ENCODE measurements at regions not wholly inside any gene's neighbourhood (a gene's known extent, or its start where the extent isn't known, plus 50 kb on each side); places are given as distances from the start of the nearest gene placed in this dataset.

DNA sequence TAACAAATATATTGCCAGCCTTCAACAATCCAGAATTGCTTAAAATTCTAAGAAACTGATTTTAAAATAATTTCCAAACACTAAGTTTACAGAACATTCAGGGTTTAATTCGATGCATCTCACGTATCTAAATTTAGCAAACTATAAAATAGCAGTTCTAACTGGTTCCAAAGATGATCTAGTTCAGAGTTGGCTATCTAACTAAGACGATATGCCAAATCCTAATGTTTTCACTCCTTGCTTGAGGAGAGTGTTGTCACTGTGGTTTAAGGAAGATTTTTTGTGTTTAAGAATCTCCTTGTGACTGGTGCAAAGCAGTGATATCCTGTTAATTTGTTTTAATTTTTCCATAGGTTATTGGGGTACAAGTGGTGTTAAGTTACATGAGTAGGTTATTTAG lies 311.5 kb upstream of the ID4 start:
- no peaks in the 10 kb centered on the region for H3K36me3 ChIP-seq (ENCODE audit: control insufficient read depth in 1 of 2, insufficient read depth in 2 of 2, low read length in 2 of 2)
- H3K4me3 ChIP-seq (ENCODE audit: low read depth in 1 of 2, low read length in 2 of 2), result no peak overlapping the region
- no peaks in the 10 kb centered on the region for H3K27me3 ChIP-seq (ENCODE audit: control insufficient read depth in 1 of 2, insufficient read depth in 2 of 2, low read length in 2 of 2)
- no peak overlapping the region for H3K9ac ChIP-seq (ENCODE audit: low read depth in 1 of 2, low read length in 2 of 2)
- H3K9me3 ChIP-seq (ENCODE audit: control insufficient read depth in 1 of 2, low read length in 2 of 2), result no peaks in the 10 kb centered on the region
- H3K27ac ChIP-seq (ENCODE audit: low read depth, low read length), result no peak overlapping the region
- H3K4me1 ChIP-seq (ENCODE audit: control insufficient read depth in 1 of 2, insufficient read depth in 2 of 2, low read length in 2 of 2), result no peaks in the 10 kb centered on the region

DNA sequence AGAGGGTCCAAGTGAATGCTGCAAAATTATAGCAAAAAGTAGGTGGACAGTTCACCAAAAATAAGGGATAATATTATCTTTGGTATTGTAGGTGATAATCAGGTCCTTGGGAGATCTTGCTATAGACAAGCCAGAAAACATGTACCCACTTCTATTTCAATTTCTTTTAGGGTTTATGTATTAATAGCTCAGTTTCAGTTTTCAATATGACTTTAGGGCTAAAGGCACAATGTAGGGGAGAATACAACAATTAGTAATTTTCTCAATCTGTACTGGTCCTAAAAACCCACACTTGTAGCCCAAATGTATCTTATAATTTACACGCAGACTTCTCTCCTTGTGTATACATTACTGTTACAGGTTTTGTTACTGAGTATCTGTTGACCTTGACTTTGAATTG lies 307.0 kb upstream of the ID4 start:
- Histone ChIP-seq H3K27me3 (ENCODE audit: control insufficient read depth in 1 of 2, insufficient read depth in 2 of 2, low read length in 2 of 2) (no peaks in the 10 kb centered on the region), H3K4me3 (ENCODE audit: low read depth in 1 of 2, low read length in 2 of 2) (no peak overlapping the region), H3K9ac (ENCODE audit: low read depth in 1 of 2, low read length in 2 of 2) (no peak overlapping the region), H3K36me3 (ENCODE audit: control insufficient read depth in 1 of 2, insufficient read depth in 2 of 2, low read length in 2 of 2) (no peaks in the 10 kb centered on the region), H3K9me3 (ENCODE audit: control insufficient read depth in 1 of 2, low read length in 2 of 2) (no peaks in the 10 kb centered on the region), H3K27ac (ENCODE audit: low read depth, low read length) (no peak overlapping the region), H3K4me1 (ENCODE audit: control insufficient read depth in 1 of 2, insufficient read depth in 2 of 2, low read length in 2 of 2) (no peaks in the 10 kb centered on the region)

DNA sequence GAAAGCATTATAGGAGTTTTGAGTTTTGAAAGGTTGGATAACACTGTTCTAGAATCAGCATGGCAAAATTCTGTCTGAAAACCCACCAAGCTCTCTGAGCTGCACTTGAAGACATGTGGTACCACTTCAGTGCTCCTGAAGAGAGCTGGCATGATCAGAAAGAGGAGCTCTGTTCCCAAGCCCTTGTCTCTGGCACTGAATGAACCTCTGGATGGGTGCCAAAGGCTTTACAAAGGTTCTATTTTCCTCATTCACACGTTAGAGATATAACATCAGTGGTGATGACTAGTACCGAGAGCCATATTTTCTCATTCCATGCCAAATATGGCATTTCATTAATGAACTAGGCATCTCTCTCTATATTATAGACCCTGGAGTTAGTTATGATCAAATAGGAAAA lies 301.8 kb upstream of the ID4 start:
- no peaks in the 10 kb centered on the region for H3K36me3 ChIP-seq (ENCODE audit: control insufficient read depth in 1 of 2, insufficient read depth in 2 of 2, low read length in 2 of 2)
- no peak overlapping the region for H3K4me3 ChIP-seq (ENCODE audit: low read depth in 1 of 2, low read length in 2 of 2)
- H3K9ac ChIP-seq (ENCODE audit: low read depth in 1 of 2, low read length in 2 of 2), result no peak overlapping the region
- H3K27ac ChIP-seq (ENCODE audit: low read depth, low read length), result no peak overlapping the region
- H3K9me3 ChIP-seq (ENCODE audit: control insufficient read depth in 1 of 2, low read length in 2 of 2), result no peaks in the 10 kb centered on the region
- H3K27me3 ChIP-seq (ENCODE audit: control insufficient read depth in 1 of 2, insufficient read depth in 2 of 2, low read length in 2 of 2), result no peaks in the 10 kb centered on the region
- peaks cover 8 to 18% of the 10 kb centered on the region in 2 donors for H3K4me1 ChIP-seq (ENCODE audit: control insufficient read depth in 1 of 2, insufficient read depth in 2 of 2, low read length in 2 of 2)

DNA sequence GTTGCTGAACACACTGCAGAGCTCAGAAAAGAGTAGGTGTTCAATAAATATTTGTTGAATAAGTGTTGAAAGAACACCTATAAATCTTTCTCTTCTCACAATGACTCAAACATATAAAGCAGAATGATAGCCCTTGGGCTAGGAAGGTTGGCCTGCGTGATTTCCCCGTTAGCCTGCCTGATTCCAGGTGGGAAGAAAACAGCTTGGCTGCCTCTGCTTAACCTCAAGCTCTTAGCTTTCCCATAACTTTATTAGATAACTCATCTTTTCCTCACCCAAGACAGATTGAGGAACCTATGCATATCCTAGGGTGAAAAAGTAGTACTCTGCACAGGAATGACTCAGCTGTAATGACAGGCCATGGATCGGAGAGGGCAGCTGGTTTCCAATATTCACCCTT lies 300.3 kb upstream of the ID4 start:
- Histone ChIP-seq H3K27ac (ENCODE audit: low read depth, low read length) (no peak overlapping the region), H3K4me3 (ENCODE audit: low read depth in 1 of 2, low read length in 2 of 2) (no peak overlapping the region), H3K27me3 (ENCODE audit: control insufficient read depth in 1 of 2, insufficient read depth in 2 of 2, low read length in 2 of 2) (no peaks in the 10 kb centered on the region), H3K4me1 (ENCODE audit: control insufficient read depth in 1 of 2, insufficient read depth in 2 of 2, low read length in 2 of 2) (peaks cover 8 to 18% of the 10 kb centered on the region in 2 donors), H3K9me3 (ENCODE audit: control insufficient read depth in 1 of 2, low read length in 2 of 2) (no peaks in the 10 kb centered on the region), H3K36me3 (ENCODE audit: control insufficient read depth in 1 of 2, insufficient read depth in 2 of 2, low read length in 2 of 2) (no peaks in the 10 kb centered on the region), H3K9ac (ENCODE audit: low read depth in 1 of 2, low read length in 2 of 2) (no peak overlapping the region)

DNA sequence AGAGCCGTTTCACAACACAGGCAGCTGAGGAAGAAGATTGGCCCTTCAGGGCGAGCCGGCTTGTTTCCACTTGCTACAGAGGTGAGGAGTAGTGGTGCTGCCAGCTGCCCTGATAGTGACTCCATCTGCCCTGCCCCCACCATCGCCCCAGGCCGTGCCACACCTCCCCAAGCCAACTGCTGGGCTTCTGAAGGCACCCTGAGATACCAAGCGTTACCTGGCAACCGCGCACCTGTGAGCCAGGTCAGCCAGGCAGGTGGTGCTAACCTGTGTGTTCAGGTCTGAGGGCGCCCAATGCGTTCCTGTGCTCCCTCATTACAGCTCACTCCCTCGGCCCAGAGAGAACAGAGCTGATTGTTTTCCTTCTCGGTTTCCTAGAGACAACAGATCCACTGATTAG lies 299.1 kb upstream of the ID4 start:
- Histone ChIP-seq H3K27me3 (ENCODE audit: control insufficient read depth in 1 of 2, insufficient read depth in 2 of 2, low read length in 2 of 2) (no peaks in the 10 kb centered on the region), H3K4me3 (ENCODE audit: low read depth in 1 of 2, low read length in 2 of 2) (peak overlapping the region; percentile 28 to 41), H3K36me3 (ENCODE audit: control insufficient read depth in 1 of 2, insufficient read depth in 2 of 2, low read length in 2 of 2) (no peaks in the 10 kb centered on the region), H3K27ac (ENCODE audit: low read depth, low read length) (no peak overlapping the region), H3K9me3 (ENCODE audit: control insufficient read depth in 1 of 2, low read length in 2 of 2) (no peaks in the 10 kb centered on the region), H3K4me1 (ENCODE audit: control insufficient read depth in 1 of 2, insufficient read depth in 2 of 2, low read length in 2 of 2) (peaks cover 8 to 18% of the 10 kb centered on the region in 2 donors), H3K9ac (ENCODE audit: low read depth in 1 of 2, low read length in 2 of 2) (no peak overlapping the region)

DNA sequence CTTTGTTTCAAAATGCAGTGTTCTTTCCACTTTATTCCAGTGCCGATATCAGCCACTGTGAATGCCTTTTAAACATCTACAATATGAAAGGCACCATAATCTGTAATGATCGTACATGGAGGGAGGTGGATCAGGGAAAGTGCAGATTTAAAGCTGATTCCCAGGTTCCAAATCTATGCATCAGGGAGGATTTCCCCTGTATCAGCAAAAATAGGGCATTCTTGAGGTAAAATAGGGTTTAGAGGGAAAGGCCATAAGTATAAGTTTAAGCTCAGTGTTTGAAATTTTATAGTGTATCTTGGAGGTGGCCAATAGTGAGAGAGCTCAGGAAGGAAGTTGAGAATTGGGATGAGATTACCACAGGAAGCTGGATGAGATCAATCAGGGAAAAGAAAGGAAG lies 289.7 kb upstream of the ID4 start:
- no peaks in the 10 kb centered on the region for H3K36me3 ChIP-seq (ENCODE audit: control insufficient read depth in 1 of 2, insufficient read depth in 2 of 2, low read length in 2 of 2)
- H3K27me3 ChIP-seq (ENCODE audit: control insufficient read depth in 1 of 2, insufficient read depth in 2 of 2, low read length in 2 of 2), result no peaks in the 10 kb centered on the region
- H3K4me3 ChIP-seq (ENCODE audit: low read depth in 1 of 2, low read length in 2 of 2), result no peak overlapping the region
- H3K9me3 ChIP-seq (ENCODE audit: control insufficient read depth in 1 of 2, low read length in 2 of 2), result no peaks in the 10 kb centered on the region
- no peak overlapping the region for H3K9ac ChIP-seq (ENCODE audit: low read depth in 1 of 2, low read length in 2 of 2)
- no peaks in the 10 kb centered on the region for H3K4me1 ChIP-seq (ENCODE audit: control insufficient read depth in 1 of 2, insufficient read depth in 2 of 2, low read length in 2 of 2)
- H3K27ac ChIP-seq (ENCODE audit: low read depth, low read length), result no peak overlapping the region

DNA sequence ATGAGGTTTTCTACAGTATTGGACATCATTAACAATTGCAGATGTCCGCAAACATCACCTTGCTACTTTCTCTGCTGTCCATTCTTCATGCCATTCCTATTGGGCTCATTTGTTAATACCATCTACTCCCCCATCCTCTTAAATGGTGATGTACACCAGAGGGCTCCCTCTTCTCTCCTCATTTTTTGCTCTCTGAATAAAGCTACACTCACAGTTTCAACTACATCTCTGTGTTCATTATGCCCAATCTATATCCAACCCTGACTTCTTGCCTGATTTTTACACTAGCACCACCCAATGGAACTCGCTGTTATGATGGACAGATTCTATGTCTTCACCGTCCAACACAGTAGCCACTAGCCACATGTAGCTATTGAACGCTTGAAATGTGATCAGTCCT lies 288.1 kb upstream of the ID4 start:
- H3K9ac ChIP-seq (ENCODE audit: low read depth in 1 of 2, low read length in 2 of 2), result no peak overlapping the region
- H3K27ac ChIP-seq (ENCODE audit: low read depth, low read length), result no peak overlapping the region
- no peaks in the 10 kb centered on the region for H3K27me3 ChIP-seq (ENCODE audit: control insufficient read depth in 1 of 2, insufficient read depth in 2 of 2, low read length in 2 of 2)
- H3K9me3 ChIP-seq (ENCODE audit: control insufficient read depth in 1 of 2, low read length in 2 of 2), result no peaks in the 10 kb centered on the region
- H3K4me3 ChIP-seq (ENCODE audit: low read depth in 1 of 2, low read length in 2 of 2), result no peak overlapping the region
- H3K36me3 ChIP-seq (ENCODE audit: control insufficient read depth in 1 of 2, insufficient read depth in 2 of 2, low read length in 2 of 2), result no peaks in the 10 kb centered on the region
- H3K4me1 ChIP-seq (ENCODE audit: control insufficient read depth in 1 of 2, insufficient read depth in 2 of 2, low read length in 2 of 2), result no peaks in the 10 kb centered on the region

DNA sequence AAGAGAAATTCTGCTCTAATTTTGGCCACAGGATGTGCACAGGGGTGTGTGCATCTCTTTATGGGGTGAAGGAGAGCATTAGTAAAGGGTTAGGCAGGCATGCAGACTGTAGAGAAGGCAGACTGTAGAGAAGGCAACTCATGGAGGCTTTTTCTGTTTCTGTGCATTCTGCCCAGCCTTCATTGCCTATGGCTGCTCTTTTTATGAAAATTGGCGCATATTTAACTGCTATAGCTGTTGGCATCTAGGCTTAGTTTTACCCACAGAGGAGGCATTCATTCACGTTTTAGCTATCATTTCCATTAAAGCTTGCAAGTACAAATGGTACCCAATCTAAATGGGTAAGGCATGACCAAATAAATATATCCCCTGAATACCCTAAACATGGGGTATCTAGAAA lies 286.8 kb upstream of the ID4 start:
- no peak overlapping the region for H3K4me3 ChIP-seq (ENCODE audit: low read depth in 1 of 2, low read length in 2 of 2)
- no peaks in the 10 kb centered on the region for H3K36me3 ChIP-seq (ENCODE audit: control insufficient read depth in 1 of 2, insufficient read depth in 2 of 2, low read length in 2 of 2)
- no peaks in the 10 kb centered on the region for H3K9me3 ChIP-seq (ENCODE audit: control insufficient read depth in 1 of 2, low read length in 2 of 2)
- H3K27ac ChIP-seq (ENCODE audit: low read depth, low read length), result no peak overlapping the region
- H3K27me3 ChIP-seq (ENCODE audit: control insufficient read depth in 1 of 2, insufficient read depth in 2 of 2, low read length in 2 of 2), result no peaks in the 10 kb centered on the region
- H3K9ac ChIP-seq (ENCODE audit: low read depth in 1 of 2, low read length in 2 of 2), result no peak overlapping the region
- no peaks in the 10 kb centered on the region for H3K4me1 ChIP-seq (ENCODE audit: control insufficient read depth in 1 of 2, insufficient read depth in 2 of 2, low read length in 2 of 2)

DNA sequence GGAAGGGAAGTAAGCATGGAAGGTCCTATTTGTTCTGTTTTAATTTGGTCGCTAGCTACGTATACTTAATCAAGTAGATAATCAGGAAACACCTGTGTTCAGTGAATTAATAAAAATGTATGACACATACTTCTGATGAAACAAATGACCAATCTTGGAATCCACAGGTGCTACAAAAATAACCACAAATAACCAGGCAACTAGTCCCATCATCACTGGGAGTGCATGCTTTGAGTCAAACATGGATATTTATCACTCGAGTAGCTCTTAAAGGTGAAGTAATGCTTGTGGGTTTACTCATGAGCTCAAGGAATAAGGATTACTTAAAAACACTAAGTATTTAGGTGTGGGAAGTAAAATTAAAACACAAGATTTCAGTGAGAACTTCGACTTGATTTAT lies 285.6 kb upstream of the ID4 start:
- Histone ChIP-seq H3K9ac (ENCODE audit: low read depth in 1 of 2, low read length in 2 of 2) (no peak overlapping the region), H3K27ac (ENCODE audit: low read depth, low read length) (no peak overlapping the region), H3K4me3 (ENCODE audit: low read depth in 1 of 2, low read length in 2 of 2) (no peak overlapping the region), H3K27me3 (ENCODE audit: control insufficient read depth in 1 of 2, insufficient read depth in 2 of 2, low read length in 2 of 2) (no peaks in the 10 kb centered on the region), H3K36me3 (ENCODE audit: control insufficient read depth in 1 of 2, insufficient read depth in 2 of 2, low read length in 2 of 2) (no peaks in the 10 kb centered on the region), H3K4me1 (ENCODE audit: control insufficient read depth in 1 of 2, insufficient read depth in 2 of 2, low read length in 2 of 2) (no peaks in the 10 kb centered on the region), H3K9me3 (ENCODE audit: control insufficient read depth in 1 of 2, low read length in 2 of 2) (no peaks in the 10 kb centered on the region)

DNA sequence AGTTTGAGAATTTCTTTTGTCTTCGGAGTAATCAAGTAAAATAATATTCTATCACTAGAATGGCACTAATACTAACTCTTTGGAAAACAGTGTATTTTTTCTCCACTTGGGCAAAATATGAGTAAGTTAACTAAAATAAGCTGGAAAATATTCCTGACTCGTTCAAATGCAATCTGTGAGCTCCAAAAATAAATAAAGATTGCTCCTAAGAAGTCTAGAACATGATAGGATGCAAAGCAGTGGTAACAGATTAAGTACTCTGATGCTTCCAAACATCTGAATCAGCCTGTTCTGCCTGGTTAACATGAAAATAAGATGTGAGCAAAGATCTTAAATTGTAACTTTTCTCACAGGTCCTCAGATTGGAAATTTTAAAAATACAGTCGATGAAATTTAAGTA lies 285.1 kb upstream of the ID4 start:
- no peak overlapping the region for H3K27ac ChIP-seq (ENCODE audit: low read depth, low read length)
- no peak overlapping the region for H3K4me3 ChIP-seq (ENCODE audit: low read depth in 1 of 2, low read length in 2 of 2)
- no peak overlapping the region for H3K9ac ChIP-seq (ENCODE audit: low read depth in 1 of 2, low read length in 2 of 2)
- no peaks in the 10 kb centered on the region for H3K27me3 ChIP-seq (ENCODE audit: control insufficient read depth in 1 of 2, insufficient read depth in 2 of 2, low read length in 2 of 2)
- no peaks in the 10 kb centered on the region for H3K9me3 ChIP-seq (ENCODE audit: control insufficient read depth in 1 of 2, low read length in 2 of 2)
- H3K36me3 ChIP-seq (ENCODE audit: control insufficient read depth in 1 of 2, insufficient read depth in 2 of 2, low read length in 2 of 2), result no peaks in the 10 kb centered on the region
- H3K4me1 ChIP-seq (ENCODE audit: control insufficient read depth in 1 of 2, insufficient read depth in 2 of 2, low read length in 2 of 2), result no peaks in the 10 kb centered on the region

DNA sequence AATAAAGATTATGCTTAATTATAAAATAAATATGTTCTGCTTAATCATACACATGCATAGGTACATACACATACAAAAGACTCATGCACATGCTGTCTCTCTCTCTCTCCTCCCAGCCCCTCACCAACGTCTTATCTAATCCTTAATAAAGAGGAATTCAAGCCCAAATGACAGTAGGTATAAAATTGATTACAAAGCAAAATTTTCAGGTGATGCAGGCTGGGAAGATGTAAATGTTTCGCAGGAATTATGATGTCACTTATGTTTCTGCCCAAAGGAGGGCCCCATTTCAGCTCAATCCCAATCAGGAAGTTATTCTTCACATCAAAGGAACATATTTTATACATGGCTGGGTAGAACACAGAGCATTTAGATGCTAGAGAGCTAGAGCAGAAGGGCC lies 284.6 kb upstream of the ID4 start:
- Histone ChIP-seq H3K4me1 (ENCODE audit: control insufficient read depth in 1 of 2, insufficient read depth in 2 of 2, low read length in 2 of 2) (no peaks in the 10 kb centered on the region), H3K9ac (ENCODE audit: low read depth in 1 of 2, low read length in 2 of 2) (no peak overlapping the region), H3K36me3 (ENCODE audit: control insufficient read depth in 1 of 2, insufficient read depth in 2 of 2, low read length in 2 of 2) (no peaks in the 10 kb centered on the region), H3K9me3 (ENCODE audit: control insufficient read depth in 1 of 2, low read length in 2 of 2) (no peaks in the 10 kb centered on the region), H3K27me3 (ENCODE audit: control insufficient read depth in 1 of 2, insufficient read depth in 2 of 2, low read length in 2 of 2) (no peaks in the 10 kb centered on the region), H3K4me3 (ENCODE audit: low read depth in 1 of 2, low read length in 2 of 2) (no peak overlapping the region), H3K27ac (ENCODE audit: low read depth, low read length) (no peak overlapping the region)
